Spleen (tissue), 11 donors: ENCODE measurements at regions not wholly inside any gene's neighbourhood (a gene's known extent, or its start where the extent isn't known, plus 50 kb on each side); places are given as distances from the start of the nearest gene placed in this dataset.

Experiments used
- DNase-seq: peaks from one replicate; pipeline ENCODE4 v3.0.0-alpha.2; 2020
- H3K27ac ChIP-seq, 8 donors: fragments of 200-600 bp; sonication (generic) in 7 of 8; 1 replicate in 4 of 8; 2 replicates in 4 of 8; pipeline versions ENCODE4 v1.5.0 to v1.8.0; 2016 to 2021; ENCODE audit warnings: inconsistent platforms in 4 of 8, mild to moderate bottlenecking in 4 of 8, moderate library complexity in 1 of 8
- H3K27me3 ChIP-seq, 7 donors: fragments of 200-600 bp; sonication (generic) in 6 of 7; replicated peaks in 1 of 7; 1 replicate in 4 of 7; 2 replicates in 3 of 7; pipeline versions ENCODE4 v1.5.0 to v1.8.0; 2016 to 2021; ENCODE audit warnings: inconsistent platforms in 3 of 7, mild to moderate bottlenecking in 1 of 7
- H3K36me3 ChIP-seq, 6 donors: fragments of 200-600 bp; sonication (generic) in 5 of 6; 1 replicate in 4 of 6; 2 replicates in 2 of 6; pipeline versions ENCODE4 v1.5.0 to v1.8.0; 2016 to 2021; ENCODE audit warnings: inconsistent platforms in 2 of 6
- H3K4me1 ChIP-seq, 6 donors: fragments of 200-600 bp; sonication (generic) in 5 of 6; 1 replicate in 3 of 6; 2 replicates in 3 of 6; pipeline versions ENCODE4 v1.5.0 to v1.8.0; 2016 to 2021; ENCODE audit warnings: inconsistent platforms in 3 of 6
- H3K4me3 ChIP-seq, 8 donors: fragments of 200-600 bp; sonication (generic) in 7 of 8; 1 replicate in 4 of 8; 2 replicates in 4 of 8; pipeline versions ENCODE4 v1.5.0 to v1.8.0; 2016 to 2021; ENCODE audit warnings: inconsistent platforms in 4 of 8, mild to moderate bottlenecking in 4 of 8, moderate library complexity in 2 of 8
- H3K9me3 ChIP-seq, 8 donors: fragments of 200-600 bp; sonication (generic) in 7 of 8; 1 replicate in 4 of 8; 2 replicates in 4 of 8; pipeline versions ENCODE4 v1.5.0 to v1.8.0; 2016 to 2021; ENCODE audit warnings: inconsistent platforms in 4 of 8
- POLR2A ChIP-seq, 3 donors: fragments of 450-650 bp; IDR thresholded peaks; one replicate each; pipeline ENCODE4 v1.5.1; 2017; ENCODE audit warnings: antibody characterized with exemption in 3 of 3, mild to moderate bottlenecking in 1 of 3
- POLR2AphosphoS5 ChIP-seq, 3 donors: sonication (generic); formaldehyde crosslinking; IDR thresholded peaks; one replicate each; pipeline ENCODE4 v1.5.1; 2017; ENCODE audit warnings: antibody characterized with exemption in 3 of 3
- WGBS, 5 donors: extraction: QIAGEN DNeasy Blood & Tissue Kit in 3 of 5; methylation state at CpG; one replicate each; pipeline versions ENCODE4 v1.1.5 to v1.1.7; 2013 to 2018; 5-methylcytosine and 5-hydroxymethylcytosine counted together
- intact Hi-C: fragments of 100-400 bp; cut with DNase I; formaldehyde crosslinking; loops from one replicate; pipeline ENCODE4 v1.15.0; 2023; ENCODE audit warnings: low total_unique reads
- TF ChIP-seq, protein P1 (sequence below), 11 experiments: fragments of 200-600 bp in 7 of 11; fragments of 450-650 bp in 4 of 11; sonication (generic) in 4 of 11; IDR thresholded peaks in 8 of 11; conservative IDR thresholded peaks in 3 of 11; 1 replicate in 7 of 11; 2 replicates in 4 of 11; pipeline versions ENCODE4 v1.4.0 to v1.8.0; 2016 to 2021; ENCODE audit warnings: antibody characterized with exemption in 11 of 11, inconsistent platforms in 4 of 11, mild to moderate bottlenecking in 1 of 11
- donor health status: healthy with polysubstance abuse.
- donor health status: DM: no; HTN: no; CAD: no; lungs with moderate emphysema.
- donor health status: DM: no; HTN: no; CAD: no.
- donor health status: Bipolar disorder and iron deficiency.
- donor health status: healthy.
- donor health status: DM: no; HTN: no; CAD: no.
- donor health status: DM: yes; HTN: yes; CAD: no.

DNA sequence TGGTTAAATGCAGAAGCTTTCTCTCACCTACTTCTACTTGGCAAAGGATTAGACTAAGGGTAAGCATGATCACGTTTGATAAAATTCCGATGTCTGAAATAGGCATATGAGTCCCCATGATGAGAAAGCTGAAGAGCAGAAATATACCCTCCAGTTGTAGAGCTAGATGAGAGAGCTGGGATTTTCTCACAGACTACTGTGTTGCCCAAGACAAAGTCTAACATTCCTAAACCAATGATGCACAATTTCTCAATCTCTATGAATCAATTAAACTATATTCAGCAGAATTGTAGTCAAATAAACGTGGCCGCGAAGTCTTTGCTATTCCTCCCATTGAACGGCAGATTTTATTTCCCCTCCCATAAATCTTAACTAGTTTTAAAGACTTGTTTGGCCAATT is 699.2 kb downstream of the KCNT2 start:
- DNase-seq = no peak
- 87 to 97% (median 91%) methylated on average over 6 of the region's 6 CpGs for WGBS, 5 donors
- intact Hi-C loops = no loop called here
- Histone ChIP-seq H3K27ac (no peak overlapping the region), H3K27me3 (no peaks in the 10 kb centered on the region), H3K4me1 (no peaks in the 10 kb centered on the region), H3K36me3 (no peaks in the 10 kb centered on the region), H3K9me3 (no peaks in the 10 kb centered on the region), H3K4me3 (no peak overlapping the region)
- TF ChIP-seq POLR2A (IDR thresholded peaks at IDR 0.05) = no peak
- no peak for TF ChIP-seq POLR2AphosphoS5 (IDR thresholded peaks at IDR 0.05)

DNA sequence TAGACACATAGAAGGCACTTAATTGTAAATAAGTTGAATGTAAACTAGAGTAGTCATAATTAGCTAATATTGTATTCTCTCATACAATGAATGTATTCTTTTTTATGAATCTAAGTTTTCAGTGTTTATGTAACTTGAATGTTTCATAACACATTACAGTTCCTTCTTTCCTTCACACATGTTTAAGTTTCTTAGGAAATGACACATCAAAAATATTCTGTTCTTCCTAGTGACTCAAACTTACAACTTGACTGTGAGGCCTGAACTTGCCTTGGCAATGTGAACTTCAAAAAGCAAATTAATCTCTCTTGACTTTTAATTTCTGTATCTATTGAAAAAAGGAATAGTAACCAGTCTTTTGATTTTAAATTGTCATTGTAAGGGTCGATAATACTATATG is 700.1 kb downstream of the KCNT2 start:
- no peak overlapping the region for H3K27ac ChIP-seq
- H3K4me1 ChIP-seq = no peaks in the 10 kb centered on the region
- H3K27me3 ChIP-seq = no peaks in the 10 kb centered on the region
- WGBS, 5 donors = 26 to 72% (median 42%) methylated on average over 1 of the region's 1 CpG
- no peaks in the 10 kb centered on the region for H3K36me3 ChIP-seq
- intact Hi-C loops = no loop called here
- H3K9me3 ChIP-seq = no peaks in the 10 kb centered on the region
- no peak for DNase-seq
- TF ChIP-seq POLR2AphosphoS5 (IDR thresholded peaks at IDR 0.05) = no peak
- TF ChIP-seq, protein P1, sequence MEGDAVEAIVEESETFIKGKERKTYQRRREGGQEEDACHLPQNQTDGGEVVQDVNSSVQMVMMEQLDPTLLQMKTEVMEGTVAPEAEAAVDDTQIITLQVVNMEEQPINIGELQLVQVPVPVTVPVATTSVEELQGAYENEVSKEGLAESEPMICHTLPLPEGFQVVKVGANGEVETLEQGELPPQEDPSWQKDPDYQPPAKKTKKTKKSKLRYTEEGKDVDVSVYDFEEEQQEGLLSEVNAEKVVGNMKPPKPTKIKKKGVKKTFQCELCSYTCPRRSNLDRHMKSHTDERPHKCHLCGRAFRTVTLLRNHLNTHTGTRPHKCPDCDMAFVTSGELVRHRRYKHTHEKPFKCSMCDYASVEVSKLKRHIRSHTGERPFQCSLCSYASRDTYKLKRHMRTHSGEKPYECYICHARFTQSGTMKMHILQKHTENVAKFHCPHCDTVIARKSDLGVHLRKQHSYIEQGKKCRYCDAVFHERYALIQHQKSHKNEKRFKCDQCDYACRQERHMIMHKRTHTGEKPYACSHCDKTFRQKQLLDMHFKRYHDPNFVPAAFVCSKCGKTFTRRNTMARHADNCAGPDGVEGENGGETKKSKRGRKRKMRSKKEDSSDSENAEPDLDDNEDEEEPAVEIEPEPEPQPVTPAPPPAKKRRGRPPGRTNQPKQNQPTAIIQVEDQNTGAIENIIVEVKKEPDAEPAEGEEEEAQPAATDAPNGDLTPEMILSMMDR (IDR thresholded peaks at IDR 0.05 in 8 of 11, conservative IDR thresholded peaks at IDR 0.05 in 3 of 11) = no peak
- TF ChIP-seq POLR2A (IDR thresholded peaks at IDR 0.05) = no peak
- no peak overlapping the region for H3K4me3 ChIP-seq

DNA sequence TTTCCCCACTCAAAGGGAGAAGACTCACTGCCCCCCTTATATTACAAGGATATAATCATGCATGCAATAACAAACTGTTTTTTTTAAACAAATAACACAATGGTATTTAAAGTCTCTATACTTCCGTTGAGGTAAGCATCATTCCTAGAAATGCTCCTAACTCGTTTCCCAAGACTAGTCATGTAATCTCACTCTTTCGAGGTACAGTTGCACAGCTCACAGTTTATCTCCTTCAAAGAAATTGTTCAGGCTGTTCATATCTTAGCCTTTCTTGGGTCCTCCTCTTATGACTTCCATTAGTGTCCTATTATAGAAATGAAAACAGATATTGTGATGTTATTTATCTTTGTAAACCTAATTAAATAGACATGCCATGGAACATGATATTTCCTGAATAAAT is 705.0 kb downstream of the KCNT2 start:
- Histone ChIP-seq H3K27me3 (no peaks in the 10 kb centered on the region), H3K4me1 (no peaks in the 10 kb centered on the region), H3K36me3 (no peaks in the 10 kb centered on the region), H3K27ac (no peak overlapping the region), H3K9me3 (no peaks in the 10 kb centered on the region), H3K4me3 (no peak overlapping the region)
- intact Hi-C loops = no loop called here
- no peak for DNase-seq
- TF ChIP-seq, protein P1 (IDR thresholded peaks at IDR 0.05 in 8 of 11, conservative IDR thresholded peaks at IDR 0.05 in 3 of 11) = no peak
- no peak for TF ChIP-seq POLR2A (IDR thresholded peaks at IDR 0.05)
- no peak for TF ChIP-seq POLR2AphosphoS5 (IDR thresholded peaks at IDR 0.05)
- 77 to 94% (median 87%) methylated on average over 3 of the region's 3 CpGs for WGBS, 5 donors

DNA sequence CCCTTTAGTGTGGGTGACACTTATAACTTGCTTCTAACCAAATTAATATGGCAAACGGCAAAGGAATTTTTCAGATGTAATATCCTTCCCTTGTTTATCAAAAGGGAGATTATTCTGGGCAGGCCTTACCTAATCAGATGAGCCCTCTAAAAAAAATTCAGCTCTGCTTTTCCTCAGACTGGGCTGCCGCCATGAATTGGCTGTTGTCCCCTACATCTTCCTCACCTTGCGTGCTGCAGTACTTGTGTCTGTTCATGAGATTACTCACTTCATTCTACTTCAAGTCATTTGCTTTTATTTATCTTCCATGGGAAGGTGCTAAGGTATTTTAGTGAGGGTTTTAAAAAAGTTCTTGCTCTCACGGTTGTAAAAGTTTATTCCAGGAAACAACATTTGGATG is 705.5 kb downstream of the KCNT2 start:
- 79 to 85% (median 82%) methylated on average over 4 of the region's 4 CpGs for WGBS, 5 donors
- intact Hi-C loops = no loop called here
- H3K27ac ChIP-seq = no peak overlapping the region
- H3K27me3 ChIP-seq = no peaks in the 10 kb centered on the region
- no peak for DNase-seq
- H3K4me1 ChIP-seq = no peaks in the 10 kb centered on the region
- no peaks in the 10 kb centered on the region for H3K36me3 ChIP-seq
- TF ChIP-seq, protein P1 (IDR thresholded peaks at IDR 0.05 in 8 of 11, conservative IDR thresholded peaks at IDR 0.05 in 3 of 11) = no peak
- TF ChIP-seq POLR2AphosphoS5 (IDR thresholded peaks at IDR 0.05) = no peak
- TF ChIP-seq POLR2A (IDR thresholded peaks at IDR 0.05) = no peak
- H3K9me3 ChIP-seq = no peaks in the 10 kb centered on the region
- H3K4me3 ChIP-seq = no peak overlapping the region

DNA sequence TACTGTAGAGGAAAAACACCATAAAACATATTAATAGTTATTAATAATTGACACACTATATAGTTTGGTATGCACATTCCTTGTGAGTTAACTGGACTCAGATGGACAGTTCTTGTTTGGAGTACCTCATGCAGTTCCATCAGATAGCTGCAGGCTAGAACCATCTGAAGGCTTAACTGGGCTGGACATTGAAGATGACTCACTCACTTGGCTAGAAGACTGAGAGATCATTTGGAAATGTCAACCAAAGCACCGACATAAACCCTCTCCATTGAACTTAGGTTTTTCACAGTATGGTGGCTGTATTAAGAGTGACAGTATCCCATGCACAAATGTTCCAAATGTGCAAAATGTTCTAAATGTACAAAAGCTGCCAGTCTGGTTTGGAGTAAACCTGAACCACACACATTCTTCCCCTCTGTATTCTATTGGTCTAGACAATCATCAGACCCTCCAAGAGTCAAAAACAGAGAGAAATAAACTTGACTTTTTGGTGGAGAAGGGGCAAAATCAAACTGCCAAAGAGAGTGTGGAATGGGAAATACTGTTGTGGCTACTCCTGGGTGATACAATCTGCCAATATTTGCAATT is 708.4 kb downstream of the KCNT2 start:
- no peak for DNase-seq
- no peaks in the 10 kb centered on the region for H3K36me3 ChIP-seq
- TF ChIP-seq, protein P1 (IDR thresholded peaks at IDR 0.05 in 8 of 11, conservative IDR thresholded peaks at IDR 0.05 in 3 of 11) = no peak
- TF ChIP-seq POLR2AphosphoS5 (IDR thresholded peaks at IDR 0.05) (no peak), POLR2A (IDR thresholded peaks at IDR 0.05) (no peak)
- no peaks in the 10 kb centered on the region for H3K4me1 ChIP-seq
- 73 to 97% (median 74%) methylated on average over 1 of the region's 1 CpG for WGBS, 5 donors
- intact Hi-C loops = no loop called here
- no peaks in the 10 kb centered on the region for H3K27me3 ChIP-seq
- peaks cover 0 to 3% (median 0%) of the 10 kb centered on the region in 8 donors for H3K9me3 ChIP-seq
- H3K27ac ChIP-seq = no peak overlapping the region
- H3K4me3 ChIP-seq = no peak overlapping the region
